GM21717 (cell line): ENCODE measurements at regions not wholly inside any gene's neighbourhood (a gene's known extent, or its start where the extent isn't known, plus 50 kb on each side); places are given as distances from the start of the nearest gene placed in this dataset.

Experiments used
- ATAC-seq: cut with Tn5 transposase; IDR thresholded peaks from one replicate; pipeline ENCODE4 v1.9.1; 2021; ENCODE audit warnings: mild to moderate bottlenecking, moderate library complexity; ENCODE audit not compliant: unreplicated experiment

DNA sequence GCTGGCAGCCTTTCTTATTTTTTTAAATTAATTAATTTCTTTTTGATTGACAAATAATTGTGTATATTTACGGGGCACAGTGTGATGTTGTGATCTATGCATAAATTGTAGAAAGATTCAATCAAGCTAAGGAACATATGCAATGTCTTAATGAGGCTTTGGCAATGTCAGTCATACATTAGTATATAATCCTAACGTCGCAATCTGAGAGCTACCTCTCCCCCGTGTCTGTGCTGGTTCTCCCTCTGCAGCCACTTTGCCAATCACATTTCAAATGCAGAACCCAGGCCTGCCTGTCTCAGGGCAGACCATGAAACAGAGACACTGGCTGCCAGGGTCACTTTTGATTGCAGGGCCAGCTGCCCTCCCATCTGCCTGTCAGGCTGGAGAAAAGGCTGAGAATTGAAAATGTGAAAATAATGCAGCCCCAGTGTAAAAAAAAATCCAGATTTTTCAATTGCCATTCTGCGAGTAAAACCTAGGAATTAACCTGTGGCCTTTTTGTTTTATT lies 56.3 kb downstream of the SLC24A2 start:
- ATAC-seq: no peak

DNA sequence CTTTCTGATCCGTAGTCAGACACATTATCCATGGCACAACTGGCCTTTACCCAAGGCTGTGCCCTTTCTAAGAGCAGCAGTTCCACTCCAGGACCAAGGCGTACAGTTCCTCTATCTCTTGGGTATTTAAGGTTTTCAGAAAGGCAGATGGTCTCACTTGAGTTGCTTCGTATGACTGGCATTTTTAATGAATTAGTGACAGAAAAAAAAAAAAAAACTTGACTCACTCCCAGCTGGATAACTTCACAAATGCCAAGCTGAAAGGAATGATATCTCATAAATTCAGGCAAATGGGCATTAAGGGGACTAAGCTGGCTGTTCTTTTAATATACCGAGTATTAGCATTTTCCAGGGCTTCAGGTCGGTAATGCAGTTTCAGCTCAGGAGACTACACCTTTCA lies 60.7 kb downstream of the SLC24A2 start:
- ATAC-seq: no peak

DNA sequence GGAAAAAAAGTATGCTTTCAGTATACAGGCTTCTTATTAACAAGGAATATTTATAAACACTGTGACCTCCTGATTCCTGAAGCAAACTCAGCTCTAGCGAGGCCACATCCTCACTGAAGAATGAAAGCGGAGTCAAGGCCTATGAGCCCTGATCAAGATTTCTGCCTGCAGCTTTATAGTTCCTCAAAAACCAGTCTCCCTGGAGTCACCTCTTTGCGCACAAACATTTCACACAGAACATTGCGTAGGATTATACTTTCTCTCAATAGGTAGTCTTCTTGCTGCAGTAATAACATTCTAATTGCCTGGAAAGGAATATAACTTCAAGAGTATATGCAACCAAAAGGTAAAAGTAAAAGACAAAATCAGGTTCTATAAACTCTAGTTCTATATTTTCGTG lies 62.9 kb downstream of the SLC24A2 start:
- ATAC-seq: no peak

DNA sequence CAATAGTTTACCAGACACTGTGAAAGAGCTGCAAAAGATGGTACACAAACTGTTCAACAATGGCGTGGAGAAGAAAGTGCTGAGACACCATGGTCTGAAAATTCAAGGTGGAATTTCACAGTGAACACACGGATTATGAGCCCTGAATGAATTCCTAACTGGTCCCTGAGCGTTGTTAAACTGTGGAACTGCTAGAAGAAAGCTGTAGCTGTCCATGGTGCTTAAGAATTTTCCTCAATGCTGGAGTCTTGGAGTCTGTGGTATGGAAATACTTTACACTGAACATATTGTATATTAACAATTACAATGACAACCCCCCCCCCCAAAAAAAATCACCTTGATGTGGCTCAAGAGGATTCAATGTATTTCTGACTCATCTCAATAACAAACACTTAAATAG lies 68.5 kb downstream of the SLC24A2 start:
- ATAC-seq: no peak

DNA sequence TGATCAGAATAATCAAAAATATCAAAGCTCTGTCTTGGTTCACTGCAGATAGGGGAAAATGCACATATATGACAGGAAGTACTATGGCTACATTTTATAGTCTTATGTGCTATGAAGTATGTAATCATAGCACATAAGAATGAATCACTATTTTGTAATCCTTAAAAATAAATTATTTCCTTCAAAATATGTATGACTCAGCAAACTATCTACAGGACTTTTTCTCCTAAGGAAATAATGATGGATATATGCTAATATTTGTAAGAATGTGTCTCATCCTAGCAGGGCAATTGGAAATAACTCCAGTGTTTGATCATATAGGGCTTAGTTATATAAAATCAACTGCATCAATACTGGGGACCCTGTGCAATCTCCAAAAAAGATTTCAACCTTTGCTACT lies 85.1 kb downstream of the SLC24A2 start:
- no peak for ATAC-seq

DNA sequence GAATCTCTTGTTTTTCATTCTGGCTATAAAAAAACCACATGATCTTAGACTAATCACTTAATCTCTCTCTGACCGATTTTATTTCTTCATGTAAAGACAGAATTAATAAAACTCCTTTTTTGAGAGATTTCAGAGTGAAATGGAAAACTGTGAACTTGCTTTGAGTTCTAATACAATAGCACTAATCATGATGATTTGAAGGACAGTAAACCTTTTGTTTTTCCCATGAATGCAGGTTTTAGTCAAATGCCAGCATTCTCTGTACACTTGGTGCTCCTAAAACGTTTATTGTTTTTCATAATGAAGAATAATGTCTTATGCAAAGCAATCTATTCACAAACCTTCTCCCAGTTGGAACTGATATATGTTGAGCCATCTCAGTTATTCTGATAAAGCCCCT lies 86.8 kb downstream of the SLC24A2 start:
- no peak for ATAC-seq

DNA sequence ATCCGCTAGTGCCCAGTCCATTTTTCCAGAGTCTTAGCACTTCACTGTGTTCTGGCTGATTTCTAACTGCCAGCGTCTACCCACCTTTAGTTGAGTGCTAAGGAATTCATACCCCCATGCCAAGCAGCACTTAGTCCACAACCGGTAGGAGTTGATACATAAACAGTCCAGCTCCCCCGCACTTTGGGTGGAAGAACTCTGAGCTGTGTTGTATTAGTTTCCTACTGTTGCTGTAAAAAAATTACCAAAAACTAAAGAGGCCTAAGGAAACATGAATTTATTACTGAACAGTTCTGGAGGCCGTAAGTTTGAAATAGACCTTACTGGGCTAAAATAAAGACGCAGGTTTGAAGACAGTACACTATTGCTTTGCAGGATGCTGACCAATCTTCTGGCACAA lies 87.6 kb downstream of the SLC24A2 start:
- ATAC-seq: no peak

DNA sequence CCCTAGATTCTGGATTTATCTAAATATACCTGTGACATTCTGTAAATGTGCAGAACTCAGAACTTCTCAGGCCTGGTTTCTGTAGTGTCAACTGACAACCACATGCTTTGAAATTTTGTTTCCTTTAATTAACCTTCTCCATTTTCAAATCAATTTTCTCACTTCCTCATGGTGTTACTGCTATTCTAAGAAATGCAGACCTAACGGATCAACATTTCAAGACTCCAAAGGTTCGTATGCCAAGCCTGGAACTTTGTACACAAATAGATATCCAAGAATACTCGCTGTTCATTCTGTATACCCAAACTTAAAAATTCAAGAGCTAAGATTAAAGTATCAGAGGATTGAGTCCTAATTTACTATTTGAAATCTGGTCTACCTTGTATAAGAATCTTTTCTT lies 88.1 kb downstream of the SLC24A2 start:
- ATAC-seq: no peak

DNA sequence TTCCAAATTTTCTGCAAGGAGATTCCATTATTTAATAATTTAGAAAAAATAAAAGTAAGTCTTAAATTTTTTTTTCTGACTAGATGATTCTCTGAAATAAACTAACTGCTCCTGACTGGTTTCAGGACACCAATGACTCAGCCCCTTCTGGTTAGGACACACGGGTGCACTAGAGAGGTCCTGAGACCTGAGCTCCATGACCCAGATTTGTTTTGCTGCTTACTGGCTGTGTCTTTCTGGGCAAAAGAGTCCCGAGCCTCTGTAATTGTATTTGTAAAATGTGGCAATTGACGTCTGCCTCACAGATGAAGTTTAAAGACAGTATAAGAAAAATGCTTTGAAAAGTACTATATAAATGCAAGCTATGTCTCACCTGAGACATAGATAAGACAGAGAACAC lies 89.1 kb downstream of the SLC24A2 start:
- no peak for ATAC-seq

DNA sequence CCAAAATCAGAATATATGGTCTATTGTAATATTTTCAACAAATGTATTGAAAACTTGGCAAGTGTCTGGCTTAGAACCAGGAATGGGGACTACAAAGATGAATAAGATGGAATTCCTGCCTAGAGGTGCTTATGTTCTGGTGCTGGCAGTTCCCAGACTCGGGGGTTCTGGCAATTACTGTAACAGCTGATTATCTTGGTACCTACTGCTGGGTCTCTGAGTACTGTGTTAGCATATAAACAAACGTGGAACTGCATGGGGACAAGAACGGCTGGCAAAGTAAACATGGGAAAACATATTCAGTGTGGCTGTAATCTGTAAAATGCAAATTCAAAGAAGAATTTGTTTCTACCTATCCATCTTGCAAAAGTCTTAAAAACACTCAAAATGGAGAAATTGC lies 89.9 kb downstream of the SLC24A2 start:
- no peak for ATAC-seq

DNA sequence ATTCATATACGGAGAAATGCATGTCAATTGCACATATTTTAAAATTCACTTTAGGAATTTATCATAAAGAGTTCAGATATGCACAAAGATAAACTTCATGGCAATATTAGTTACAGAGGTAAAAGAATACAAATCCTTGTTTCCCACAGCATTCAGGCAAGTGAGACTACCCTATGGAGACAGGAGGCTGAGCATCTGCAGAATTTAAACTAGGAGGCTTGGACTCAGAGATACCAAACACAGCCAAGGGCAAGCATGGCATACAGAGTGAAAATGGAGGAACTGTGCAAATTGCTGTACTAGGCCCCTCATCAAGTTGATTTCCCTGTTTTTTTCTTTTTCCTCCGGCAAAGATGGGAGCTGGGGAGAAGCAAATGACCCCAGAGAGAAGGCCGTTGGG lies 94.2 kb downstream of the SLC24A2 start:
- no peak for ATAC-seq

DNA sequence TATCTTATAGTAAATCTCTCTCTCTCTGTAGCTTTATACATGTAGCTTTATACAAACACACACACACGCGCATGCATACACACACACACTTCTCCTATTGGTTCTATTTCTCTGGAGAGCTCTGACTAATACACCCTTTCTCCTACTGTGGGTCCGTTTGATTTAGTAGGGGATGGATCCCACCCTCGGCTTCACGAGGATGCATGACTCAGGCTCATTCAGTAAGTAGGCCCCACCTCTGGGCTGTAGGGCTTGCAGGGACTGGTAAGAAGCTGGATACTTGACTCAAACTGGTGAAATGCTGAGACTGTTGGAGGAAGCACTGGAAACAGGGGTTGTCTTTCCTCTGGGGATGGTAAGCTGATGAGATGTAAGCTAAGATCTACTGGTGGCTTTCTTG lies 98.7 kb downstream of the SLC24A2 start:
- no peak for ATAC-seq

DNA sequence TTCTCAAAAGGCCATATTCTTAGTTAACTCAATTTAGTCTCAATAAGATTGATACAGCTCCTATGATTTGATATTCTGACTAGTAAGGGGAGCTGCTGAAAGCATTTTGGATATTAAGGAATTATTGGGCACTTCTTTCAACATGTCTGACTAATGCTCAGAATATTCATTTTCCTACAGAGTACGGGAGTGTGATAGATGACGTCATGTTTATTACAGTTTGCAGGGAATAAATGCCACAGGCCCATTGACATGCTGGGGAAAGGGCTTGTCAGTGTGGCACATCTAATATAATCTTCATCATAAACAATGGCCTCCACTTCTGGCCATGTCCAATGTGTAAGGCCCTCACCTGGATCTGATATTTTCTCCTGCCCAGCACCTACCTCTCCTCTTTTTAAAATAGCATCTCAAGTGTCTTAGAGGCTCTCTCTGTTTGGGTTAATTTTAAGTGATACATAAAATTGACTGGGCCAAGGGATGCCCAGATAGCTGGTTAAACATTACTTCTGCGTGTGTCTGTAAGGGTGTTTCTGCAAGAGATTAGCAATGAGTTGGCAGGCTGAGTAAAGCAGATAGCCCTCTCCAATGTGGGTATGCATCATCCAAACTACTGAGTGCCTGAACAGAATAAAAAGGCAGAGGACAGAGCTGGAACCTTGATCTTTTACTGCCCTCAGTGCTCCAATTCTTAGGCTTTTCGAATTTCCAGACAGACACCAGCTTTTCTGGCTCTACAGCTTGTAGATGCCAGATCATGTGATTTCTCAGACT lies 99.3 kb downstream of the SLC24A2 start:
- ATAC-seq: no peak

DNA sequence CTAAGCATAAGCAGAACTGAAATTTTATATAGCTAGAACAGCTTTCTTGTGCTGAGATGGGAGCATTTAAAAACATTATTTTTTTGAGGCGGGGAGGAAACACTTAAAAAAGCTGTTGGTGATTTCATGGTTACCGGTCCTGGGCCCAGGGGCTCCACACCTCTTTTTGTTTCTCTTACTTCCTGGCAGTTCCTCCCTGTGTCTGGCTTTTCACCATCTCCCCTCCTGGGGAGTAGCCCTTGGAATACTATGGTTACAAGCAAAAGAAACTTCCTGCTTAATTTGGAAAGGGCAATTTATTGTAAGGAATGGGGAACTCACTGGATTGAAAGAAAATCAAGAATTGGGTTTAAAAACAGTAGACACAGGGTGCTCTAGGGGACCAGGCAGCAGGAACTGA lies 105.1 kb downstream of the SLC24A2 start:
- no peak for ATAC-seq

DNA sequence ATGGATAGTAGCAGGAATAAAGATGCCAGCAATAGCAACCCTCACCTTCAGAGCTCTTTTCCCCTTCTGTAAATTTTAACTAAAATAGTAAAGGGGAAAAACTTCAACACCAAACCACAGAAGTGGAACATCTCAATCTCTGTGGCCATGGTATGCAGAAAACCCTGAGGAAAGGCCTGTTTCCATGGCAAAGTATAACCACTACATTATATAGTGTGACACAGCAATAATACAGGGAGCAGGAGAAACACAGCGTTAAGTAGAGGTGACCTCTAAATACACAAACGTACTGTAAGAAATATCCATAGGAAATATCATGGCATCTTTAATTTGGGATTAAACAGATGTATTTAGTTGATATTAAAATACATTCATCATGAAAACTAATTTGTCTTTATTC lies 106.4 kb downstream of the SLC24A2 start:
- ATAC-seq: no peak

DNA sequence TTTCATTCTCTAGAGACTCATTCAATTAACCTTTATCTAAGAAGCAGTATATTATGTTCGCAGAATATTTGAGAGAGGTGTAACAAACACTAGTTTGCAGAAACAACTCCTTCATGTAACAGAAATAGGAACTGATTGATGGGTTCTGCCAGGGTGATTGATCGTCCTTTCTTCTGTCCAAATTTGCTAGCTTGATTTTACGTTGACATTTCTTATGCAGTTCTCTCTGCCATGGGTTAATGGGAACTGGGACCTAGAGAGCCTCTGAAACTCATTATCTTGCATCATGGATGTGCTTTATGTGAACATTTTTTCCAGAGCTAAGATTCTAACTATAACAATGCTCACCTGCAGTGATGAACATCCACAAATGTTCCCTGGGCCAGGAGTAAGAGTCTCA lies 107.0 kb downstream of the SLC24A2 start:
- ATAC-seq: no peak

DNA sequence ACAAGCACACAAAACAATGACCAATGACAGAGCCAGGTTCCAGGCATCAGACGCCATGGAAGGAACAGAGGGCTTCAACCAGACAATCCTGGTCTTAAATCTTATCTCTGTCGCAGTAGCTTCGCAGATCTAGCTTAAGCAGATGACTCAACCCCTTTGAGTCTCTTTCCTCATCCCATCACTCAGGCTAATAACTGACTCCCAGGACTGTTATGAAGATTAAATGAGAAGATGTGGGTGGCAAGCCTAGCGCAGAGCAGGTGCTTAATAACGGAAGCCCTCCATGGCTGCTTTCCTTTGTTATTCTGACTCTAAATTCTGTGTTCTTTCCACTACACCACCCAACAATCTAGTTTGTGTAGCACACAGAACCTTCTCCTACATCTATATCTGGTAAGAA lies 110.9 kb downstream of the SLC24A2 start:
- ATAC-seq: no peak

DNA sequence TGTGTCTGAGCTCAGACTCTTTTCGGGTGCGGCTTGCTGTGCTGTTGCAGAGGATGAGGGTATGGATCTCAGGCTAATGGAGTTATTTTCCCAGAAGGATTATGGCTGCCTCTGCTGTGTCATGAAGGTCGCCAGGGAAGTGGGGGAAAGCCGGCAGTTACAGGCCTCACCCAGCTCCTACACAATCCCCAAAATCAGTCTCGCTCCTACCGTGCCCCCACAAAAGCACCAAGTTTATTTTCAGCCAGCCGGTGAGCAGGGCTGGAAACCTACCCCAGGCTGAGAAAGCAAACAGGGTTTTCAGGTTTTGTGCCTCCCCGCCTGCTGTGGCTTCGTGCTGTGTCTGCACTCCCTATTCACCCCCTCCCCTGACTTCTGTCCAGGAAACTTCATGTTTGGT lies 113.3 kb downstream of the SLC24A2 start:
- ATAC-seq: no peak

DNA sequence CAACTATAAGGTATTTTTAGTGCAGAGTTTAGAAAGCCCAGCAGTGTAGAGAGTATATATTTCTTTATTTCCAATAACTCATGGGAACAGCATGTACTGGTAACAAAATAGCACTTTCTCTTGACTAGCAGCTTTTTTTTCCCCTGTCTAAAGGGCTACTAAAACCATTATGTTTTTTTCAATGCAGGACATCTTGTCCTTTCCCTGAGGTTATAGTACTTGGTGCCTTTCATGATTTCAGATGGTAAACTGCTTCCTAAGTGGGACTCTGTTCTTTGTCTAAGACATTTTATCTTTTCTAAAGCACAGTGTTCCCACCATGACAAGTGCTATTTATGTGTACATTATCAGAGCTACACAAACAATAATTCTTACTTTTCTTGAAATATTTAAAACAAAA lies 122.3 kb downstream of the SLC24A2 start:
- no peak for ATAC-seq

DNA sequence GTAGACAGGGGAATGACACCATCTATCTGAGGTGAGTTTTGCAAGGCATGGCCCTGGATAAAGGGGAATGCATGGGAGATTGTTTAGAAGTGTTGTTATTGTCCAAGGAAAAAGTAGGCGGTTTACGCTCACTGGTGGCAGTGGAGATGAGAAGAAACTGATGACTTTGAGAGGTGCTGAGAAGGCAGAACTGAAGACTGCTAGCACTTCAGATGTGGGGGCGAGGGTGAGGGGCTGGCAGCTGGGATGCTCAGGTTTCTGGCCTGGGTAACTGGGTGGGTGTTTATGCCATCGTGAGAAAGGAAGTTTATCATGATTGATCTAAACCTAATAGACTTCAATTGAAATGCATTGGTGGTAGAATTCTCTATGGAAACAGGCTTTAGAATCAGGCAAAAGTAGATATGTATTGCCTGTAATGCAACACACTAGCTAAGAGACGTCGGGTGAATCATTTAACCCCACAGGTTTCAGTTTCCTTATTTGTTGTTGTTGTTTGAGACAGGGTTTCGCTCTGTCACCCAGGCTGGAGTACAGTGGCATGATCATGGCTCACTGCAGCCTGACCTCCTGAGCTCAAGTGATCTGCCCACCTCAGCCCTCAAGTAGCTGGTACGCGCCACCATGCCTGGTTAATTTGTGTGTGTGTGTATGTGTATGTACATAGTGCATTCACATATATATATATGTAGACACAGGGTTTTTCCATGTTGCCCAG lies 123.5 kb downstream of the SLC24A2 start:
- ATAC-seq: peak; percentile 99

DNA sequence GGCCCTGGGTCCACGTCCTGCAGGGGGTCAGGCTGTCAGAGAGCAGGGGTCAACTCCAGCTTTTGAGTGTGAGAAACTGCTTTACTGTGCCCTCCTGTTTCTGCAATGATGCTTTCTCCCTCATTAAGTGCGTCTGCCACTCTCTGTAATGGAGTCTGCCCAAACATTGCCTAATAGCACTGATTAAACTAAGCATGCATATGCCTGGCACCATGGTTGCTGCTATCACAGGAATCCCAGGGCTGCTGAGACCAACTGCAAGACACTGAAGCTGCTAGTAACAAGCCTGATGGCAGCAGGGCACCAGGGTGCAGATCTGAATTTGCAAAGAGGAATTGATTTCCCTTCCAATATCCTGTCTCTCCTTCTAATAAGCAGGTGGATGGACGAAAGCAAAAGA lies 125.3 kb downstream of the SLC24A2 start:
- ATAC-seq: no peak

DNA sequence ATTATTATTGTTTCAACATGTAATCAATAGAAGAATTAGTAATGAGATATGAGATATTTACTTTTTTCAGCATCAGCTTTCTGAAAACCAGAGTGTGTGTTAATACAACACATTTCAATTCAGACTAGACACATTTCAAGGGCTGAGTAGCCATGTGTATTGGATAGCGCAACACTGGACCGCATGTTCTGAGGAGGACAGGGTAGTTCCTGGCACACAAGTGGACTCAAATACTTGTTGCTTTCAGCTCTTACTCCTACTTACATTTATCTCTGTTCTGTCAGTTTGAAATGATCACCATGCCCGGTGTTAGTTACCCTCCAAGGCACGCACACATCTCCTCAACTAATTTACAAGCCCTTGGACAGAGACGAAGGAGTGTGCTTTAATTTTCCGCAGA lies 126.6 kb downstream of the SLC24A2 start:
- no peak for ATAC-seq
